PC-9 (cell line): ENCODE measurements at regions not wholly inside any gene's neighbourhood (a gene's known extent, or its start where the extent isn't known, plus 50 kb on each side); places are given as distances from the start of the nearest gene placed in this dataset.

ENCODE experiments used
- BruUV-seq: library from RNA; stranded (reverse); fragments of 400-500 nt; replicated peaks from 2 replicates; lab custom pipeline; 2021; lab: Mats Ljungman, UMichigan
- CTCF ChIA-PET: fragments of 300-600 bp; sonication (Branson Sonifier 250); formaldehyde crosslinking; loops from one replicate; lab custom pipeline; 2022; ENCODE audit warnings: antibody characterized with exemption; lab: Charles Lee
- POLR2A ChIA-PET: fragments of 300-600 bp; sonication (Branson Sonifier 250); formaldehyde crosslinking; loops from one replicate; lab custom pipeline; 2022; ENCODE audit warnings: antibody characterized with exemption; ENCODE audit not compliant: unreplicated experiment; lab: Charles Lee
- DNase-seq, 2 experiments: peaks; one replicate each; pipeline versions ENCODE4 v3.0.0 to v3.0.0-alpha.2; 2015 to 2022; ENCODE audit warnings: mixed read lengths in 1 of 2
- H2AFZ ChIP-seq: fragments of 200-600 bp; sonication (generic); 2 replicates; pipeline ENCODE4 v1.8.1; 2017; ENCODE audit warnings: antibody characterized with exemption
- H3F3A ChIP-seq: fragments of 200-600 bp; sonication (generic); 2 replicates; pipeline ENCODE4 v1.8.1; 2017; ENCODE audit warnings: antibody characterized with exemption, mild to moderate bottlenecking, low read depth; ENCODE audit not compliant: insufficient read depth
- H3K27ac ChIP-seq: fragments of 200-600 bp; sonication (generic); 2 replicates; pipeline ENCODE4 v1.6.1; 2016; ENCODE audit warnings: mixed run types
- H3K27me3 ChIP-seq: fragments of 200-600 bp; sonication (generic); 2 replicates; pipeline ENCODE4 v1.6.1; 2016; ENCODE audit warnings: low read depth, mixed run types; ENCODE audit not compliant: insufficient read depth
- H3K36me3 ChIP-seq: fragments of 200-600 bp; sonication (generic); 2 replicates; pipeline ENCODE4 v1.6.1; 2016; ENCODE audit warnings: low read depth, mixed run types
- H3K4me1 ChIP-seq: fragments of 200-600 bp; sonication (generic); replicated peaks from 2 replicates; pipeline ENCODE4 v1.6.1; 2016; ENCODE audit warnings: mixed run types; ENCODE audit not compliant: insufficient read depth
- H3K4me2 ChIP-seq: fragments of 200-600 bp; sonication (generic); 2 replicates; pipeline ENCODE4 v1.6.1; 2017; ENCODE audit warnings: mixed run types
- H3K4me3 ChIP-seq: fragments of 200-600 bp; sonication (generic); 2 replicates; pipeline ENCODE4 v1.6.1; 2016; ENCODE audit warnings: mixed run types
- H3K79me2 ChIP-seq: fragments of 200-600 bp; sonication (generic); 2 replicates; pipeline ENCODE4 v1.6.1; 2017; ENCODE audit warnings: low read depth, mixed run types
- H3K9me2 ChIP-seq: fragments of 200-600 bp; sonication (generic); 2 replicates; pipeline ENCODE4 v1.8.1; 2017; ENCODE audit warnings: mild to moderate bottlenecking; ENCODE audit not compliant: insufficient read depth
- H3K9me3 ChIP-seq: fragments of 200-600 bp; sonication (generic); 2 replicates; pipeline ENCODE4 v1.8.1; 2016; ENCODE audit warnings: low read depth; ENCODE audit not compliant: insufficient read depth
- H4K20me1 ChIP-seq: fragments of 200-600 bp; sonication (generic); 2 replicates; pipeline ENCODE4 v1.8.1; 2017; ENCODE audit not compliant: insufficient read depth
- CTCF ChIP-seq: fragments of 200-600 bp; sonication (generic); conservative IDR thresholded peaks from 2 replicates; pipeline ENCODE4 v1.6.1; 2017; ENCODE audit warnings: mixed run types, antibody characterized with exemption, mild to moderate bottlenecking, moderate library complexity
- EZH2 ChIP-seq: fragments of 200-600 bp; sonication (generic); IDR thresholded peaks from 2 replicates; pipeline ENCODE4 v1.8.0; 2017; ENCODE audit warnings: antibody characterized with exemption, low read depth
- intact Hi-C: fragments of 100-400 bp; cut with micrococcal nuclease; formaldehyde crosslinking; loops from one replicate; pipeline ENCODE4 v1.10.0; 2022; ENCODE audit not compliant: unreplicated experiment

GRCh38 chr13:63156816-63157215, 1741.2 kb upstream of the PCDH20 start:
- POLR2A ChIA-PET, result no interaction called here
- DNase-seq, result no peak
- BruUV-seq, result no TSS peak

GRCh38 chr13:63149375-63149774, 1733.7 kb upstream of the PCDH20 start:
- Histone ChIP-seq H3K9me2 (no peaks in the 10 kb centered on the region), H2AFZ (no peak overlapping the region), H3K79me2 (no peaks in the 10 kb centered on the region), H3K4me2 (no peak overlapping the region), H3K4me1 (no peaks in the 10 kb centered on the region), H3K36me3 (no peaks in the 10 kb centered on the region), H3K9me3 (no peaks in the 10 kb centered on the region), H3K27me3 (no peaks in the 10 kb centered on the region), H3F3A (no peaks in the 10 kb centered on the region), H4K20me1 (no peaks in the 10 kb centered on the region), H3K4me3 (no peak overlapping the region), H3K27ac (no peak overlapping the region)
- no peak for DNase-seq
- no TSS peak for BruUV-seq
- POLR2A ChIA-PET, result no interaction called here
- TF ChIP-seq CTCF (no peak), EZH2 (no peak)
- CTCF ChIA-PET, result no interaction called here
- intact Hi-C loops, result no loop called here

More at GRCh38 chr13:63156816-63157215, 1741.2 kb upstream of the PCDH20 start:
- no peaks in the 10 kb centered on the region for H4K20me1 ChIP-seq
- H3K36me3 ChIP-seq, result no peaks in the 10 kb centered on the region
- intact Hi-C loops, result no loop called here
- no peak overlapping the region for H3K4me3 ChIP-seq
- no peak overlapping the region for H3K4me2 ChIP-seq
- CTCF ChIA-PET, result no interaction called here
- H2AFZ ChIP-seq, result no peak overlapping the region
- TF ChIP-seq EZH2 (no peak), CTCF (no peak)
- no peak overlapping the region for H3K27ac ChIP-seq
- H3K9me2 ChIP-seq, result no peaks in the 10 kb centered on the region
- H3K9me3 ChIP-seq, result no peaks in the 10 kb centered on the region
- H3K4me1 ChIP-seq, result no peaks in the 10 kb centered on the region
- no peaks in the 10 kb centered on the region for H3K27me3 ChIP-seq
- no peaks in the 10 kb centered on the region for H3K79me2 ChIP-seq
- H3F3A ChIP-seq, result no peaks in the 10 kb centered on the region

- Histone ChIP-seq H3K9me3 (no peaks in the 10 kb centered on the region), H3F3A (no peaks in the 10 kb centered on the region), H2AFZ (no peak overlapping the region), H3K4me3 (no peak overlapping the region), H3K27me3 (no peaks in the 10 kb centered on the region), H3K4me1 (no peaks in the 10 kb centered on the region), H3K4me2 (no peak overlapping the region), H3K79me2 (no peaks in the 10 kb centered on the region), H4K20me1 (no peaks in the 10 kb centered on the region), H3K36me3 (no peaks in the 10 kb centered on the region), H3K27ac (no peak overlapping the region), H3K9me2 (no peaks in the 10 kb centered on the region)
- no peak for DNase-seq
- BruUV-seq, result no TSS peak
- no peak for TF ChIP-seq CTCF
- no peak for TF ChIP-seq EZH2
- CTCF ChIA-PET, result no interaction called here
- intact Hi-C loops, result no loop called here
- POLR2A ChIA-PET, result no interaction called here
Measured at GRCh38 chr13:63139277-63139676, 1723.6 kb upstream of the PCDH20 start.
